PC-3 (cell line): ENCODE measurements at regions not wholly inside any gene's neighbourhood (a gene's known extent, or its start where the extent isn't known, plus 50 kb on each side); places are given as distances from the start of the nearest gene placed in this dataset.

Source experiments
- CTCF ChIP-seq: fragments of 300-600 bp; sonication (generic); conservative IDR thresholded peaks from 2 replicates; pipeline ENCODE4 v1.5.1; 2017; ENCODE audit warnings: antibody characterized with exemption, low read depth, mild to moderate bottlenecking, low read length
- EZH2 ChIP-seq: fragments of 300-600 bp; sonication (generic); IDR thresholded peaks from one replicate; pipeline ENCODE4 v1.6.1; 2017; ENCODE audit warnings: antibody characterized with exemption, mild to moderate bottlenecking, low read length; ENCODE audit not compliant: unreplicated experiment
- EZH2phosphoT487 ChIP-seq: fragments of 300-600 bp; sonication (generic); IDR thresholded peaks from 2 replicates; pipeline ENCODE4 v1.6.1; 2018; ENCODE audit warnings: mild to moderate bottlenecking, antibody characterized with exemption, low read length, borderline replicate concordance

GRCh38 chr2:107072150-107072940 lies 186.4 kb upstream of the ST6GAL2 start:
- TF ChIP-seq CTCF (no peak), EZH2 (no peak), EZH2phosphoT487 (no peak)
